PFSK-1 (cell line): ENCODE measurements at regions not wholly inside any gene's neighbourhood (a gene's known extent, or its start where the extent isn't known, plus 50 kb on each side); places are given as distances from the start of the nearest gene placed in this dataset.

Experiments used
- POLR2AphosphoS5 ChIP-seq: IDR thresholded peaks from 2 replicates; pipeline ENCODE4 v1.6.1; 2012; ENCODE audit warnings: low read depth, mild to moderate bottlenecking, control low read depth, low read length, moderate library complexity
- TF ChIP-seq, protein P1 (sequence below), 2 experiments: IDR thresholded peaks; 2 replicates each; pipeline versions ENCODE4 v1.6.1 to v1.8.0; 2011 to 2012; ENCODE audit warnings: low read depth in 2 of 2, low read length in 2 of 2, control low read depth in 1 of 2, inconsistent platforms in 1 of 2, mild to moderate bottlenecking in 1 of 2, moderate library complexity in 1 of 2; ENCODE audit not compliant: insufficient read depth in 1 of 2

GRCh38 chr16:29192329-29193247 lies 207.7 kb downstream of the LAT start:
- TF ChIP-seq POLR2AphosphoS5: no peak
- TF ChIP-seq, protein P1, sequence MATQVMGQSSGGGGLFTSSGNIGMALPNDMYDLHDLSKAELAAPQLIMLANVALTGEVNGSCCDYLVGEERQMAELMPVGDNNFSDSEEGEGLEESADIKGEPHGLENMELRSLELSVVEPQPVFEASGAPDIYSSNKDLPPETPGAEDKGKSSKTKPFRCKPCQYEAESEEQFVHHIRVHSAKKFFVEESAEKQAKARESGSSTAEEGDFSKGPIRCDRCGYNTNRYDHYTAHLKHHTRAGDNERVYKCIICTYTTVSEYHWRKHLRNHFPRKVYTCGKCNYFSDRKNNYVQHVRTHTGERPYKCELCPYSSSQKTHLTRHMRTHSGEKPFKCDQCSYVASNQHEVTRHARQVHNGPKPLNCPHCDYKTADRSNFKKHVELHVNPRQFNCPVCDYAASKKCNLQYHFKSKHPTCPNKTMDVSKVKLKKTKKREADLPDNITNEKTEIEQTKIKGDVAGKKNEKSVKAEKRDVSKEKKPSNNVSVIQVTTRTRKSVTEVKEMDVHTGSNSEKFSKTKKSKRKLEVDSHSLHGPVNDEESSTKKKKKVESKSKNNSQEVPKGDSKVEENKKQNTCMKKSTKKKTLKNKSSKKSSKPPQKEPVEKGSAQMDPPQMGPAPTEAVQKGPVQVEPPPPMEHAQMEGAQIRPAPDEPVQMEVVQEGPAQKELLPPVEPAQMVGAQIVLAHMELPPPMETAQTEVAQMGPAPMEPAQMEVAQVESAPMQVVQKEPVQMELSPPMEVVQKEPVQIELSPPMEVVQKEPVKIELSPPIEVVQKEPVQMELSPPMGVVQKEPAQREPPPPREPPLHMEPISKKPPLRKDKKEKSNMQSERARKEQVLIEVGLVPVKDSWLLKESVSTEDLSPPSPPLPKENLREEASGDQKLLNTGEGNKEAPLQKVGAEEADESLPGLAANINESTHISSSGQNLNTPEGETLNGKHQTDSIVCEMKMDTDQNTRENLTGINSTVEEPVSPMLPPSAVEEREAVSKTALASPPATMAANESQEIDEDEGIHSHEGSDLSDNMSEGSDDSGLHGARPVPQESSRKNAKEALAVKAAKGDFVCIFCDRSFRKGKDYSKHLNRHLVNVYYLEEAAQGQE (IDR thresholded peaks at IDR 0.05; ENCODE audit: insufficient read depth in 1 of 2, low read depth in 2 of 2, low read length in 2 of 2): no peak
